NB4 (cell line): ENCODE measurements at regions not wholly inside any gene's neighbourhood (a gene's known extent, or its start where the extent isn't known, plus 50 kb on each side); places are given as distances from the start of the nearest gene placed in this dataset.

Experiments used
- MYC ChIP-seq: IDR thresholded peaks from 2 replicates; pipeline ENCODE4 v1.6.1; 2011; ENCODE audit warnings: low read depth, low read length
- POLR2A ChIP-seq: IDR thresholded peaks from 2 replicates; pipeline ENCODE4 v1.6.1; 2011; ENCODE audit warnings: mild to moderate bottlenecking; ENCODE audit not compliant: insufficient read length; ENCODE audit errors: extremely low read depth
- TF ChIP-seq, protein P1 (sequence below): IDR thresholded peaks from one replicate; pipeline ENCODE4 v1.5.1; 2012; ENCODE audit warnings: low read depth, low read length
- TF ChIP-seq, protein P2 (sequence below): IDR thresholded peaks from 2 replicates; pipeline ENCODE4 v1.6.1; 2011; ENCODE audit warnings: low read depth, low read length

DNA sequence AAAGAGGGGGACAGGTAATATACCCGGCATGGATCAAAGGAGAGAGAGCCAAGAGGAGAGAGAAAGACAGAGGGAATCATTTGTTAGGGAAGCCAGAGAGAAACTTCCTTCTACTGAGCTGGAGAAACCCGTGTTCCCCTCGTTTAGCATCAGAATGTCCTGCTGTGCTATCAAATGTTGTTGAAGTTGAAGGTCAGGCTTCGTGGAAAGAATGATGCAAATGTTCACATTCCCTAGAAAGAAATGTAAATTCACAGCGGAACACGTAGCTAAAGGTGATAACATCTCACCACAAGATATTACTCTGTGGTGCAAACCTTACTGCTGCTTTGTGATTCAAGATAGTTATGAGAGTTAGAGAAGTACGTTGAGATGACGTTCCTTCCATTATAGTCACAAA is 258.1 kb downstream of the LNPK start:
- TF ChIP-seq, protein P1, sequence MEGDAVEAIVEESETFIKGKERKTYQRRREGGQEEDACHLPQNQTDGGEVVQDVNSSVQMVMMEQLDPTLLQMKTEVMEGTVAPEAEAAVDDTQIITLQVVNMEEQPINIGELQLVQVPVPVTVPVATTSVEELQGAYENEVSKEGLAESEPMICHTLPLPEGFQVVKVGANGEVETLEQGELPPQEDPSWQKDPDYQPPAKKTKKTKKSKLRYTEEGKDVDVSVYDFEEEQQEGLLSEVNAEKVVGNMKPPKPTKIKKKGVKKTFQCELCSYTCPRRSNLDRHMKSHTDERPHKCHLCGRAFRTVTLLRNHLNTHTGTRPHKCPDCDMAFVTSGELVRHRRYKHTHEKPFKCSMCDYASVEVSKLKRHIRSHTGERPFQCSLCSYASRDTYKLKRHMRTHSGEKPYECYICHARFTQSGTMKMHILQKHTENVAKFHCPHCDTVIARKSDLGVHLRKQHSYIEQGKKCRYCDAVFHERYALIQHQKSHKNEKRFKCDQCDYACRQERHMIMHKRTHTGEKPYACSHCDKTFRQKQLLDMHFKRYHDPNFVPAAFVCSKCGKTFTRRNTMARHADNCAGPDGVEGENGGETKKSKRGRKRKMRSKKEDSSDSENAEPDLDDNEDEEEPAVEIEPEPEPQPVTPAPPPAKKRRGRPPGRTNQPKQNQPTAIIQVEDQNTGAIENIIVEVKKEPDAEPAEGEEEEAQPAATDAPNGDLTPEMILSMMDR, result no peak
- no peak for TF ChIP-seq POLR2A
- TF ChIP-seq, protein P2, sequence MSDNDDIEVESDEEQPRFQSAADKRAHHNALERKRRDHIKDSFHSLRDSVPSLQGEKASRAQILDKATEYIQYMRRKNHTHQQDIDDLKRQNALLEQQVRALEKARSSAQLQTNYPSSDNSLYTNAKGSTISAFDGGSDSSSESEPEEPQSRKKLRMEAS, result no peak
- TF ChIP-seq MYC, result no peak
